ENCODE measurements at regions not wholly inside any gene's neighbourhood (a gene's known extent, or its start where the extent isn't known, plus 50 kb on each side); places are given as distances from the start of the nearest gene placed in this dataset.

DNA sequence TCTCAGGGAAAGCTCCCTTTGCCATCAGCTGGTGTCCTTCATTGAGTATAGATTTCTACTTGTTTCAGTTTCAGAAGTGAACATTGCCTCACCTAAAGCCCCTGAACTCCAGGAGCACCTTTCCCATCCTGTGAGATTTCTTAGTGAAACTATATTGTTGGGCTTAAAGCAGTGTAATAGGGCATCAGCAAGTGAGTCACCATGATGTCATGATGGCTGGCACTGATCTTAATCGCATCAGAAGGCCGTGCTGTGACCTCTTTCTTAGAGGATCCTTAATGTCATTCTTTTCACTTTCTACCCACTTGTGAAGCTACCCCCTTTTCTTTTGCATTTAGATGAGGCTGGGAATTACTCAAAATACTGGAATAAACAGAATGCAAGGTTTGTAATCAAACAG lies 401.3 kb downstream of the MTRR start:
- DNase-seq (ENCODE audit: low spot score): no peak
- POLR2A ChIA-PET: no interaction called here
- peaks cover 16% of the 10 kb centered on the region for H3K9me3 Mint-ChIP-seq
- no peak overlapping the region for H3K27ac Mint-ChIP-seq
- TF ChIP-seq SOX15 (CRISPR knock-in tag; IDR thresholded peaks at IDR 0.05) (no peak), GRHL2 (CRISPR knock-in tag; IDR thresholded peaks at IDR 0.05; ENCODE audit: insufficient replicate concordance, severe bottlenecking) (no peak), ZNF317 (CRISPR knock-in tag; IDR thresholded peaks at IDR 0.05; ENCODE audit: borderline replicate concordance, low read depth) (no peak), RORB (CRISPR knock-in tag; IDR thresholded peaks at IDR 0.05) (no peak)
- TF ChIP-seq, protein P1, sequence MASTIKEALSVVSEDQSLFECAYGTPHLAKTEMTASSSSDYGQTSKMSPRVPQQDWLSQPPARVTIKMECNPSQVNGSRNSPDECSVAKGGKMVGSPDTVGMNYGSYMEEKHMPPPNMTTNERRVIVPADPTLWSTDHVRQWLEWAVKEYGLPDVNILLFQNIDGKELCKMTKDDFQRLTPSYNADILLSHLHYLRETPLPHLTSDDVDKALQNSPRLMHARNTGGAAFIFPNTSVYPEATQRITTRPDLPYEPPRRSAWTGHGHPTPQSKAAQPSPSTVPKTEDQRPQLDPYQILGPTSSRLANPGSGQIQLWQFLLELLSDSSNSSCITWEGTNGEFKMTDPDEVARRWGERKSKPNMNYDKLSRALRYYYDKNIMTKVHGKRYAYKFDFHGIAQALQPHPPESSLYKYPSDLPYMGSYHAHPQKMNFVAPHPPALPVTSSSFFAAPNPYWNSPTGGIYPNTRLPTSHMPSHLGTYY (CRISPR knock-in tag; IDR thresholded peaks at IDR 0.05): no peak
- H3K36me3 Mint-ChIP-seq: no peaks in the 10 kb centered on the region
- ATAC-seq: no peak
- H3K4me1 Mint-ChIP-seq: no peaks in the 10 kb centered on the region
- CTCF ChIA-PET: no interaction called here
- H3K27me3 Mint-ChIP-seq (ENCODE audit: low read depth): no peaks in the 10 kb centered on the region
- no peak overlapping the region for H3K4me3 Mint-ChIP-seq

DNA sequence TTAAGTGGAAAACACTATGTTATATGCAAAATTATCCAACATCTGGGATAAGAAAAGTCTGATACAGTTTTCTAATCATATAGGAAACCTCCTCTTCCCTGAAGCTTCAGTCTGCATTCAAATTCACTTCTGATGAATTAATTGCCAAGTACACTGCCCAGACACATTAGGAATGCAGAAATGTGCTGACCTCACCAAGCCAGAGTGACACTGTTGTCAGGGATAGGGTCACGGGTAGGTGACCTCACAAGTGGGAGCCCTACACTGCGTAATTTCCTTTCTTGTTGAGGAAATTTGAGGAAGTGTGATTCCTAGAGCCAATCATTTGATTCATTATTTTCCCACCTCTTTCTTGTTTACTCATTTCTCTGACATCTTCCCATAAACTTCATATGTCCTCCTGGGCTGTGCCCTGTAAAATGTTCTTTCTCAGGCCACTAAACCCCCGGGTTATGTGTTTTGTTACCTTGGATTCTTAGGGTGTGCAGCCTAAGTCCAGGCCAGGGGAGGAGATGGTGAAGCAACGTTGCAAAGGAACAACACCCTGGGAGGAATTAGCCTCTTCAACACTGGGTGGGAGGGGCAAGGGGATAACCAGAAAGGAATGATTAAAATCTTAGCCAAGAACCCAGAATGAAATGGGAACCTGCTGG lies 411.9 kb downstream of the MTRR start:
- DNase-seq (ENCODE audit: low spot score) (no peak), ATAC-seq (no peak)
- Mint-ChIP-seq H3K9me3 (no peaks in the 10 kb centered on the region), H3K4me3 (no peak overlapping the region), H3K27me3 (ENCODE audit: low read depth) (no peaks in the 10 kb centered on the region), H3K27ac (no peak overlapping the region), H3K4me1 (peaks cover 6% of the 10 kb centered on the region; the same call in 1 of the 2 replicates), H3K36me3 (no peaks in the 10 kb centered on the region)
- ChIA-PET POLR2A (interaction anchor here (0.8 kb wide), 1 partner anchor 8 kb away, joined by 5 read pairs; no protein-coding TSS in a partner anchor), CTCF (no interaction called here)
- no peak for TF ChIP-seq ZNF396 (CRISPR knock-in tag; IDR thresholded peaks at IDR 0.05; ENCODE audit: borderline replicate concordance)
- TF ChIP-seq, protein P2, sequence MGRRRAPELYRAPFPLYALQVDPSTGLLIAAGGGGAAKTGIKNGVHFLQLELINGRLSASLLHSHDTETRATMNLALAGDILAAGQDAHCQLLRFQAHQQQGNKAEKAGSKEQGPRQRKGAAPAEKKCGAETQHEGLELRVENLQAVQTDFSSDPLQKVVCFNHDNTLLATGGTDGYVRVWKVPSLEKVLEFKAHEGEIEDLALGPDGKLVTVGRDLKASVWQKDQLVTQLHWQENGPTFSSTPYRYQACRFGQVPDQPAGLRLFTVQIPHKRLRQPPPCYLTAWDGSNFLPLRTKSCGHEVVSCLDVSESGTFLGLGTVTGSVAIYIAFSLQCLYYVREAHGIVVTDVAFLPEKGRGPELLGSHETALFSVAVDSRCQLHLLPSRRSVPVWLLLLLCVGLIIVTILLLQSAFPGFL (CRISPR knock-in tag; IDR thresholded peaks at IDR 0.05; ENCODE audit: borderline replicate concordance): no peak
- TF ChIP-seq TCF7 (CRISPR knock-in tag; IDR thresholded peaks at IDR 0.05; ENCODE audit: low read depth): no peak
- TF ChIP-seq, protein P3, sequence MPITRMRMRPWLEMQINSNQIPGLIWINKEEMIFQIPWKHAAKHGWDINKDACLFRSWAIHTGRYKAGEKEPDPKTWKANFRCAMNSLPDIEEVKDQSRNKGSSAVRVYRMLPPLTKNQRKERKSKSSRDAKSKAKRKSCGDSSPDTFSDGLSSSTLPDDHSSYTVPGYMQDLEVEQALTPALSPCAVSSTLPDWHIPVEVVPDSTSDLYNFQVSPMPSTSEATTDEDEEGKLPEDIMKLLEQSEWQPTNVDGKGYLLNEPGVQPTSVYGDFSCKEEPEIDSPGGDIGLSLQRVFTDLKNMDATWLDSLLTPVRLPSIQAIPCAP (CRISPR knock-in tag; IDR thresholded peaks at IDR 0.05): no peak
- no peak for TF ChIP-seq SMAD3 (CRISPR knock-in tag; IDR thresholded peaks at IDR 0.05; ENCODE audit: borderline replicate concordance)
- TF ChIP-seq, protein P4, sequence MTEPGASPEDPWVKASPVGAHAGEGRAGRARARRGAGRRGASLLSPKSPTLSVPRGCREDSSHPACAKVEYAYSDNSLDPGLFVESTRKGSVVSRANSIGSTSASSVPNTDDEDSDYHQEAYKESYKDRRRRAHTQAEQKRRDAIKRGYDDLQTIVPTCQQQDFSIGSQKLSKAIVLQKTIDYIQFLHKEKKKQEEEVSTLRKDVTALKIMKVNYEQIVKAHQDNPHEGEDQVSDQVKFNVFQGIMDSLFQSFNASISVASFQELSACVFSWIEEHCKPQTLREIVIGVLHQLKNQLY (CRISPR knock-in tag; IDR thresholded peaks at IDR 0.05): no peak
- TF ChIP-seq ZNF416 (CRISPR knock-in tag; IDR thresholded peaks at IDR 0.05): no peak
- TF ChIP-seq ELF4 (CRISPR knock-in tag; IDR thresholded peaks at IDR 0.05; ENCODE audit: low read depth): no peak
- no peak for TF ChIP-seq GRHL2 (CRISPR knock-in tag; IDR thresholded peaks at IDR 0.05; ENCODE audit: insufficient replicate concordance, severe bottlenecking)
- TF ChIP-seq, protein P5, sequence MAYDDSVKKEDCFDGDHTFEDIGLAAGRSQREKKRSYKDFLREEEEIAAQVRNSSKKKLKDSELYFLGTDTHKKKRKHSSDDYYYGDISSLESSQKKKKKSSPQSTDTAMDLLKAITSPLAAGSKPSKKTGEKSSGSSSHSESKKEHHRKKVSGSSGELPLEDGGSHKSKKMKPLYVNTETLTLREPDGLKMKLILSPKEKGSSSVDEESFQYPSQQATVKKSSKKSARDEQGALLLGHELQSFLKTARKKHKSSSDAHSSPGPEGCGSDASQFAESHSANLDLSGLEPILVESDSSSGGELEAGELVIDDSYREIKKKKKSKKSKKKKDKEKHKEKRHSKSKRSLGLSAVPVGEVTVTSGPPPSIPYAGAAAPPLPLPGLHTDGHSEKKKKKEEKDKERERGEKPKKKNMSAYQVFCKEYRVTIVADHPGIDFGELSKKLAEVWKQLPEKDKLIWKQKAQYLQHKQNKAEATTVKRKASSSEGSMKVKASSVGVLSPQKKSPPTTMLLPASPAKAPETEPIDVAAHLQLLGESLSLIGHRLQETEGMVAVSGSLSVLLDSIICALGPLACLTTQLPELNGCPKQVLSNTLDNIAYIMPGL (CRISPR knock-in tag; IDR thresholded peaks at IDR 0.05): no peak
- TF ChIP-seq, protein P6, sequence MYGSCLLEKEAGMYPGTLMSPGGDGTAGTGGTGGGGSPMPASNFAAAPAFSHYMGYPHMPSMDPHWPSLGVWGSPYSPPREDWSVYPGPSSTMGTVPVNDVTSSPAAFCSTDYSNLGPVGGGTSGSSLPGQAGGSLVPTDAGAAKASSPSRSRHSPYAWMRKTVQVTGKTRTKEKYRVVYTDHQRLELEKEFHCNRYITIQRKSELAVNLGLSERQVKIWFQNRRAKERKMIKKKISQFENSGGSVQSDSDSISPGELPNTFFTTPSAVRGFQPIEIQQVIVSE (CRISPR knock-in tag; IDR thresholded peaks at IDR 0.05; ENCODE audit: borderline replicate concordance): no peak
- TF ChIP-seq ETV6 (CRISPR knock-in tag; IDR thresholded peaks at IDR 0.05): no peak
- TF ChIP-seq, protein P1 (CRISPR knock-in tag; IDR thresholded peaks at IDR 0.05): no peak
- TF ChIP-seq ZNF219 (CRISPR knock-in tag; IDR thresholded peaks at IDR 0.05; ENCODE audit: borderline replicate concordance): no peak
